Activated CD4-positive, alpha-beta T cell treated with anti-CD3 and anti-CD28 coated beads, Interleukin-10, Interleukin-2, amounts not matched to agents 100 ng/mL and 50 ng/mL, durations not matched to agents 16 hours and 8 hours (primary cell): ENCODE measurements at regions not wholly inside any gene's neighbourhood (a gene's known extent, or its start where the extent isn't known, plus 50 kb on each side); places are given as distances from the start of the nearest gene placed in this dataset.
A peak's percentile ranks its signal among the peaks of the same experiment; 100 is the strongest.

Experiments
- DNase-seq: peaks from one replicate; pipeline ENCODE4 v3.0.0-alpha.2; 2020

GRCh38 chr6:126091466-126091865 lies 105.1 kb downstream of the TRMT11 start:
- no peak for DNase-seq

- DNase-seq = no peak
Observed at GRCh38 chr6:126093108-126093507, 106.8 kb downstream of the TRMT11 start.

GRCh38 chr6:126094411-126094810 lies 108.1 kb downstream of the TRMT11 start:
- no peak for DNase-seq

- DNase-seq = no peak
Observed at GRCh38 chr6:126100386-126100785, 114.0 kb downstream of the TRMT11 start.

- no peak for DNase-seq
Observed at GRCh38 chr6:126102358-126102757, 116.0 kb downstream of the TRMT11 start.

GRCh38 chr6:126103993-126104392 lies 117.7 kb downstream of the TRMT11 start:
- DNase-seq = no peak

GRCh38 chr6:126107475-126108166 lies 121.3 kb downstream of the TRMT11 start:
- no peak for DNase-seq

GRCh38 chr6:126110512-126111270 lies 124.4 kb downstream of the TRMT11 start:
- DNase-seq = no peak

GRCh38 chr6:126111327-126111726 lies 125.0 kb downstream of the TRMT11 start:
- no peak for DNase-seq

GRCh38 chr6:126112171-126112632 lies 125.9 kb downstream of the TRMT11 start:
- no peak for DNase-seq

GRCh38 chr6:126113261-126113660 lies 126.9 kb downstream of the TRMT11 start:
- peak; percentile 15 for DNase-seq

- DNase-seq = no peak
Observed at GRCh38 chr6:126117251-126117650, 130.9 kb downstream of the TRMT11 start.

GRCh38 chr6:126118058-126118755 lies 131.9 kb downstream of the TRMT11 start:
- DNase-seq = no peak

- no peak for DNase-seq
Observed at GRCh38 chr6:126118936-126119335, 132.6 kb downstream of the TRMT11 start.

GRCh38 chr6:126123226-126123625 lies 136.9 kb downstream of the TRMT11 start:
- DNase-seq = no peak

- DNase-seq = no peak
Observed at GRCh38 chr6:126127659-126128058, 141.3 kb downstream of the TRMT11 start.

- no peak for DNase-seq
Observed at GRCh38 chr6:126131246-126131645, 144.9 kb downstream of the TRMT11 start.

GRCh38 chr6:126133984-126134383 lies 147.6 kb downstream of the TRMT11 start:
- no peak for DNase-seq

- DNase-seq = no peak
Observed at GRCh38 chr6:126134491-126134890, 148.2 kb downstream of the TRMT11 start.

GRCh38 chr6:126140015-126140414 lies 153.7 kb downstream of the TRMT11 start:
- no peak for DNase-seq

GRCh38 chr6:126143761-126144251 lies 157.5 kb downstream of the TRMT11 start:
- DNase-seq = no peak

- DNase-seq = no peak
Observed at GRCh38 chr6:126145351-126145750, 159.0 kb downstream of the TRMT11 start.

- no peak for DNase-seq
Observed at GRCh38 chr6:126147291-126147815, 161.0 kb downstream of the TRMT11 start.
